GM21576 (cell line): ENCODE measurements at regions not wholly inside any gene's neighbourhood (a gene's known extent, or its start where the extent isn't known, plus 50 kb on each side); places are given as distances from the start of the nearest gene placed in this dataset.

Experiments used
- ATAC-seq: cut with Tn5 transposase; IDR thresholded peaks from one replicate; pipeline ENCODE4 v1.9.1; 2021; ENCODE audit warnings: mild to moderate bottlenecking, moderate library complexity; ENCODE audit not compliant: unreplicated experiment

GRCh38 chr14:97458661-97459579 is 661.7 kb downstream of the VRK1 start:
- no peak for ATAC-seq

- ATAC-seq: no peak
Observed at GRCh38 chr14:97462081-97462480, 664.9 kb downstream of the VRK1 start.

- no peak for ATAC-seq
Observed at GRCh38 chr14:97468220-97468619, 671.0 kb downstream of the VRK1 start.

GRCh38 chr14:97477353-97477752 is 680.2 kb downstream of the VRK1 start:
- no peak for ATAC-seq

GRCh38 chr14:97485201-97485600 is 688.0 kb downstream of the VRK1 start:
- no peak for ATAC-seq

- ATAC-seq: no peak
Observed at GRCh38 chr14:97486601-97487120, 689.5 kb downstream of the VRK1 start.

- ATAC-seq: no peak
Observed at GRCh38 chr14:97489750-97490149, 692.6 kb downstream of the VRK1 start.

- ATAC-seq: no peak
Observed at GRCh38 chr14:97490521-97491070, 693.4 kb downstream of the VRK1 start.

- no peak for ATAC-seq
Observed at GRCh38 chr14:97491697-97492096, 694.5 kb downstream of the VRK1 start.

GRCh38 chr14:97499790-97500481 is 702.8 kb downstream of the VRK1 start:
- ATAC-seq: no peak

- ATAC-seq: no peak
Observed at GRCh38 chr14:97506626-97507025, 709.4 kb downstream of the VRK1 start.

GRCh38 chr14:97513891-97514290 is 716.7 kb downstream of the VRK1 start:
- ATAC-seq: no peak

GRCh38 chr14:97517566-97518234 is 720.5 kb downstream of the VRK1 start:
- no peak for ATAC-seq

- ATAC-seq: no peak
Observed at GRCh38 chr14:97523936-97524335, 726.8 kb downstream of the VRK1 start.

- no peak for ATAC-seq
Observed at GRCh38 chr14:97524589-97525319, 727.6 kb downstream of the VRK1 start.

- ATAC-seq: no peak
Observed at GRCh38 chr14:97527993-97528392, 730.8 kb downstream of the VRK1 start.

- ATAC-seq: no peak
Observed at GRCh38 chr14:97532052-97532451, 734.9 kb downstream of the VRK1 start.

GRCh38 chr14:97536421-97536820 is 739.2 kb downstream of the VRK1 start:
- ATAC-seq: no peak

GRCh38 chr14:97538749-97539410 is 741.7 kb downstream of the VRK1 start:
- ATAC-seq: no peak

- ATAC-seq: no peak
Observed at GRCh38 chr14:97539411-97539795, 742.2 kb downstream of the VRK1 start.
